ENCODE measurements at regions not wholly inside any gene's neighbourhood (a gene's known extent, or its start where the extent isn't known, plus 50 kb on each side); places are given as distances from the start of the nearest gene placed in this dataset.

DNA sequence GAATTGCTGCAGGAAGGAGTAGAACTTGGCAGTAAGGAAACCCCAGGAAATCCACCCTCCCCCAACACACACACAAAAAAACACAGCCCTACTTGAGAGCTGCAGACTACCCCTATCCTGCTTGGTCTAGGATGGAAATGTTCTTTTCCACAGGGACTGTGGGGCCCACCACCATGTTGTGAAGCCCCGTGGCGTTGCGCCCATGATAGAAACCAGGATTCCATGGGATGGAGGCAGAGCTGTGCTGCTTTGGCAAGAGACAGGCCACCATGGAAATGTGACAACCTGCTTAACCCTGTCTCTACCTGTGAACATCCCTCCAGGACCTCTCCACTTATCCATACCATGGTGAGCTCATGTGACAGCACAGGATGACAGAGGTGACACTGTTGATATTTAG is 121.1 kb upstream of the NGF start:
- Histone ChIP-seq H3K36me3 (ENCODE audit: insufficient read depth, low read length) (no peaks in the 10 kb centered on the region), H3K4me3 (ENCODE audit: low read depth, low read length, poor library complexity, severe bottlenecking) (no peak overlapping the region), H4K20me1 (ENCODE audit: insufficient read depth, low read length) (no peaks in the 10 kb centered on the region), H3K4me2 (ENCODE audit: low read length) (no peak overlapping the region), H3K27ac (ENCODE audit: low read depth, low read length, poor library complexity, severe bottlenecking) (no peak overlapping the region), H3K79me2 (ENCODE audit: insufficient read depth, low read length) (no peaks in the 10 kb centered on the region), H3F3A (ENCODE audit: insufficient read depth, low read length) (no peaks in the 10 kb centered on the region), H3K4me1 (ENCODE audit: insufficient read depth, low read length, severe bottlenecking) (no peaks in the 10 kb centered on the region), H3K9me2 (ENCODE audit: low read depth, low read length) (no peaks in the 10 kb centered on the region), H2AFZ (ENCODE audit: low read length) (no peak overlapping the region), H3K27me3 (ENCODE audit: insufficient read depth, low read length) (no peaks in the 10 kb centered on the region), H3K9me3 (ENCODE audit: low read length) (no peaks in the 10 kb centered on the region), H3K9ac (ENCODE audit: low read length) (no peak overlapping the region)
- TF ChIP-seq EZH2 (IDR thresholded peaks at IDR 0.05; ENCODE audit: borderline replicate concordance, low read length) = no peak

DNA sequence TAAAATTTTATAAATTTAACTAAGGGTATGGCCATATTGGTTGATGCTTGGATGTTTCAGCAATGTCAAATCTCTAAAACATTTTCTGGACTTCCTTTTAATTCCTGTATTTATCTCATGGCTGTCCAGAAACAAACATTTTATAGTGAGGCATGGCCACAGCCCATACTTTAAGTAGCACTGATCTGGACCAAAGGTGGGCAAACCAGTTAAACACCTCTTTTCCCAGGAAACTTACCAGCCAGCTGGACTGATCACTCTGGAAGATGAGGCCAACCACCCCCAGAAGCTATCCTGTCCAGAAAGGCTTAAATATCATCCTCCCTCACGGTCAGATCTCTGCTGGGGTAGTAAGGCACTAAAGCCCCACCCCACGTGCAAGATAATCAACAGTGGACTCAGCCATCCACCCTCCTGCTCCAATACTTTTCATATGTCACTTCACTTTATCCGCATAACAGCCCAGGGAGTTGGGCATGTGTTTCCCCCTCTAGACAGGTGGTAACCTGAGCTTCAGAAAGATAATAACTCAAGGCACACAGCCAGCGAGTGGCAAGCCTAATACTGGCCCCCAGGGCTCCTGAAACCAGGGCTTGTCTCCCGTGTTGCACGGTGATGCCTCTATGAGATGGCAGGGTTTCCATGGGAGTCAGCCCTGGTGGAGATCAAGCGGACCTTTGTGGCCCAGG is 120.5 kb upstream of the NGF start:
- Histone ChIP-seq H3K9ac (ENCODE audit: low read length) (no peak overlapping the region), H3K27me3 (ENCODE audit: insufficient read depth, low read length) (no peaks in the 10 kb centered on the region), H3K36me3 (ENCODE audit: insufficient read depth, low read length) (no peaks in the 10 kb centered on the region), H3K9me2 (ENCODE audit: low read depth, low read length) (no peaks in the 10 kb centered on the region), H3K4me2 (ENCODE audit: low read length) (no peak overlapping the region), H3K4me1 (ENCODE audit: insufficient read depth, low read length, severe bottlenecking) (no peaks in the 10 kb centered on the region), H2AFZ (ENCODE audit: low read length) (no peak overlapping the region), H4K20me1 (ENCODE audit: insufficient read depth, low read length) (no peaks in the 10 kb centered on the region), H3K9me3 (ENCODE audit: low read length) (no peaks in the 10 kb centered on the region), H3F3A (ENCODE audit: insufficient read depth, low read length) (no peaks in the 10 kb centered on the region), H3K79me2 (ENCODE audit: insufficient read depth, low read length) (no peaks in the 10 kb centered on the region), H3K27ac (ENCODE audit: low read depth, low read length, poor library complexity, severe bottlenecking) (no peak overlapping the region), H3K4me3 (ENCODE audit: low read depth, low read length, poor library complexity, severe bottlenecking) (no peak overlapping the region)
- TF ChIP-seq, protein P1, sequence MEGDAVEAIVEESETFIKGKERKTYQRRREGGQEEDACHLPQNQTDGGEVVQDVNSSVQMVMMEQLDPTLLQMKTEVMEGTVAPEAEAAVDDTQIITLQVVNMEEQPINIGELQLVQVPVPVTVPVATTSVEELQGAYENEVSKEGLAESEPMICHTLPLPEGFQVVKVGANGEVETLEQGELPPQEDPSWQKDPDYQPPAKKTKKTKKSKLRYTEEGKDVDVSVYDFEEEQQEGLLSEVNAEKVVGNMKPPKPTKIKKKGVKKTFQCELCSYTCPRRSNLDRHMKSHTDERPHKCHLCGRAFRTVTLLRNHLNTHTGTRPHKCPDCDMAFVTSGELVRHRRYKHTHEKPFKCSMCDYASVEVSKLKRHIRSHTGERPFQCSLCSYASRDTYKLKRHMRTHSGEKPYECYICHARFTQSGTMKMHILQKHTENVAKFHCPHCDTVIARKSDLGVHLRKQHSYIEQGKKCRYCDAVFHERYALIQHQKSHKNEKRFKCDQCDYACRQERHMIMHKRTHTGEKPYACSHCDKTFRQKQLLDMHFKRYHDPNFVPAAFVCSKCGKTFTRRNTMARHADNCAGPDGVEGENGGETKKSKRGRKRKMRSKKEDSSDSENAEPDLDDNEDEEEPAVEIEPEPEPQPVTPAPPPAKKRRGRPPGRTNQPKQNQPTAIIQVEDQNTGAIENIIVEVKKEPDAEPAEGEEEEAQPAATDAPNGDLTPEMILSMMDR (IDR thresholded peaks at IDR 0.05; ENCODE audit: low read length) = no peak
- no peak for TF ChIP-seq EZH2 (IDR thresholded peaks at IDR 0.05; ENCODE audit: borderline replicate concordance, low read length)

DNA sequence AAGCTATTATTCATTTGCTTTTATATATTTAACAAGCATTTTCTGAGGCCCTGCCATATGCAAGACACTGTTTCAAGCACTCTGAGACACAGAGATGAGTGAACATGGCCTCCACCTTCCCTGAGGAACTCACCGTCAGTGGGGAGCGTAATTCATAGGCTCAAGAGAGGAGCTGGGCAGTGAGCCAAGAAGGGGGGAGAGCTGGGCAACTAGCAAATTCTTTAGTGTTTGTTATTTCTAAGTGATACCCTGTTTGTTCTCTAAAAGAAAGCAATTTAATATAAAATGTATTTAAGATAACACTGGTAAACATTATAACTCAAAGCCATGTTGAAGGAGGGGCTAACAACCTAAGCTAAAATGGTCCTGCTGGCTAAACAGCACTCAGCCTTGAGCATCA is 119.2 kb upstream of the NGF start:
- Histone ChIP-seq H3K9me3 (ENCODE audit: low read length) (no peaks in the 10 kb centered on the region), H3K4me3 (ENCODE audit: low read depth, low read length, poor library complexity, severe bottlenecking) (no peak overlapping the region), H3K9ac (ENCODE audit: low read length) (no peak overlapping the region), H3K9me2 (ENCODE audit: low read depth, low read length) (no peaks in the 10 kb centered on the region), H3K4me1 (ENCODE audit: insufficient read depth, low read length, severe bottlenecking) (no peaks in the 10 kb centered on the region), H3F3A (ENCODE audit: insufficient read depth, low read length) (no peaks in the 10 kb centered on the region), H3K36me3 (ENCODE audit: insufficient read depth, low read length) (no peaks in the 10 kb centered on the region), H3K79me2 (ENCODE audit: insufficient read depth, low read length) (no peaks in the 10 kb centered on the region), H3K4me2 (ENCODE audit: low read length) (no peak overlapping the region), H3K27ac (ENCODE audit: low read depth, low read length, poor library complexity, severe bottlenecking) (no peak overlapping the region), H3K27me3 (ENCODE audit: insufficient read depth, low read length) (no peaks in the 10 kb centered on the region), H2AFZ (ENCODE audit: low read length) (no peak overlapping the region), H4K20me1 (ENCODE audit: insufficient read depth, low read length) (no peaks in the 10 kb centered on the region)
- no peak for TF ChIP-seq EZH2 (IDR thresholded peaks at IDR 0.05; ENCODE audit: borderline replicate concordance, low read length)
- TF ChIP-seq, protein P1 (IDR thresholded peaks at IDR 0.05; ENCODE audit: low read length) = no peak

DNA sequence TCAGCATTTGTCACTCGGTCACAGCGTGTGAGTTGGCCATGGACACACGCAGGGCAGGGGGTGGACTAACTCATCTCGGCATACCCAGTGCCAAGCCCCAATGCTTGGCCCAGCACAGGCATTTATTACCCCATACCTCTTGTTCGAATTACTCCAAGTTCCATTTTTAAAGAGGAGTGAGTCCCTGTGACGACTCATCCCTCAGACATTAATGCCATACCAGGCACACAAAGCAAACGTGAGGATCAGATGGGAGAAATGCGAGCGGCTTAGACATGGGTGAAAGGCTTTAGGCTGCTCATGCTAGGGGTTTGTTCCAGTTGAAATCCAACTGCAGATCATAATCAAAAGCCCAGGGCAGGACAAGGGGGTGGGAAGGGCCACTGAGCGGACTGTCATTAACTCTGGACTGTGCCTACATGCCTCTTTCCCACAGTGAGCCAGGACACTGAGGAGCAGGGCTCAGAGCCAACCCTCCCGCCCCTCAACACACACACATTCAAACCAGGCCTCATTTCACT is 118.5 kb upstream of the NGF start:
- Histone ChIP-seq H4K20me1 (ENCODE audit: insufficient read depth, low read length) (no peaks in the 10 kb centered on the region), H3K27me3 (ENCODE audit: insufficient read depth, low read length) (no peaks in the 10 kb centered on the region), H3K9me3 (ENCODE audit: low read length) (no peaks in the 10 kb centered on the region), H3K4me2 (ENCODE audit: low read length) (no peak overlapping the region), H3K4me1 (ENCODE audit: insufficient read depth, low read length, severe bottlenecking) (no peaks in the 10 kb centered on the region), H3F3A (ENCODE audit: insufficient read depth, low read length) (no peaks in the 10 kb centered on the region), H3K36me3 (ENCODE audit: insufficient read depth, low read length) (no peaks in the 10 kb centered on the region), H3K9ac (ENCODE audit: low read length) (no peak overlapping the region), H3K79me2 (ENCODE audit: insufficient read depth, low read length) (no peaks in the 10 kb centered on the region), H3K27ac (ENCODE audit: low read depth, low read length, poor library complexity, severe bottlenecking) (no peak overlapping the region), H3K9me2 (ENCODE audit: low read depth, low read length) (no peaks in the 10 kb centered on the region), H3K4me3 (ENCODE audit: low read depth, low read length, poor library complexity, severe bottlenecking) (no peak overlapping the region), H2AFZ (ENCODE audit: low read length) (no peak overlapping the region)
- no peak for TF ChIP-seq EZH2 (IDR thresholded peaks at IDR 0.05; ENCODE audit: borderline replicate concordance, low read length)
- TF ChIP-seq, protein P1 (IDR thresholded peaks at IDR 0.05; ENCODE audit: low read length) = no peak

All from OCI-LY1 (cell line).